Fibroblast of mammary gland (primary cell): ENCODE measurements at regions not wholly inside any gene's neighbourhood (a gene's known extent, or its start where the extent isn't known, plus 50 kb on each side); places are given as distances from the start of the nearest gene placed in this dataset.

Experiments
- DNase-seq: peaks from one replicate; pipeline ENCODE4 v3.0.0-alpha.2; 2010; ENCODE audit warnings: low read depth
- H3K4me3 ChIP-seq: 2 replicates; pipeline ENCODE4 v1.5.1; 2011; ENCODE audit warnings: low read depth, mild to moderate bottlenecking, low read length, moderate library complexity; ENCODE audit not compliant: control insufficient read depth
- TF ChIP-seq, protein P1 (sequence below): conservative IDR thresholded peaks from 2 replicates; pipeline ENCODE4 v1.5.1; 2011; ENCODE audit warnings: low read depth, low read length, inconsistent platforms; ENCODE audit not compliant: control insufficient read depth, insufficient read depth

DNA sequence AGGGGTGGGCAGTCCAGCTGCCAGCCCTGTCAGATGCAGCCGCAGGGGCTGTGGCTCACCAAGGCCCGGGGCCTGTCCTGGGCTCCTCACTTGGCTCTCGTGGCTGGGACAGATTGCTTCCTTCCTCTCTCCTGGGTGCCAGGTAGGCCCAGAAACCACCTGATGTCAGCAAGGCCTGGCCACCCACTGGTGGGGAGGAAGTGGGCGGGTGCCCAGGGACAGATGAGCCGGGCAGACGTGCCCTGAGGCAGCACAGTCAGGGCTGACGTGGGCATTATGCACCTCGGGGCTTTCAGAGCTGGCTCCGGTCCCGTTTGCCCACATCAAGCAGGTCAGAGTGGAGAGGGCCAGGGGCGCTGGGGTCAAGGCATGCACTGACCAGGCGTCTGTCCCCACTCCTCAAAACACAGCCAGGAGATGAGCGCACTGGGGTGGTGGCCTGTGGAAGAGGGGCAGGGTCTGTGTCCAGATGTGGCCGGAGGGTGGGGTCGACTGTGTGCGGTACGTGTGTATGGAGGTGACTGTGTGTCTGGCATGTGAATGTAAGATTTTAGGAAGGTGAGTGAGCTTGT lies 133.2 kb upstream of the PTPN1 start:
- no peak overlapping the region for H3K4me3 ChIP-seq
- no peak for DNase-seq
- TF ChIP-seq, protein P1, sequence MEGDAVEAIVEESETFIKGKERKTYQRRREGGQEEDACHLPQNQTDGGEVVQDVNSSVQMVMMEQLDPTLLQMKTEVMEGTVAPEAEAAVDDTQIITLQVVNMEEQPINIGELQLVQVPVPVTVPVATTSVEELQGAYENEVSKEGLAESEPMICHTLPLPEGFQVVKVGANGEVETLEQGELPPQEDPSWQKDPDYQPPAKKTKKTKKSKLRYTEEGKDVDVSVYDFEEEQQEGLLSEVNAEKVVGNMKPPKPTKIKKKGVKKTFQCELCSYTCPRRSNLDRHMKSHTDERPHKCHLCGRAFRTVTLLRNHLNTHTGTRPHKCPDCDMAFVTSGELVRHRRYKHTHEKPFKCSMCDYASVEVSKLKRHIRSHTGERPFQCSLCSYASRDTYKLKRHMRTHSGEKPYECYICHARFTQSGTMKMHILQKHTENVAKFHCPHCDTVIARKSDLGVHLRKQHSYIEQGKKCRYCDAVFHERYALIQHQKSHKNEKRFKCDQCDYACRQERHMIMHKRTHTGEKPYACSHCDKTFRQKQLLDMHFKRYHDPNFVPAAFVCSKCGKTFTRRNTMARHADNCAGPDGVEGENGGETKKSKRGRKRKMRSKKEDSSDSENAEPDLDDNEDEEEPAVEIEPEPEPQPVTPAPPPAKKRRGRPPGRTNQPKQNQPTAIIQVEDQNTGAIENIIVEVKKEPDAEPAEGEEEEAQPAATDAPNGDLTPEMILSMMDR = no peak

- TF ChIP-seq, protein P1 = no peak
- DNase-seq = peak; percentile 17
- no peak overlapping the region for H3K4me3 ChIP-seq
These were observed 131.8 kb upstream of the PTPN1 start for GRCh38 chr20:50378170-50379000.

DNA sequence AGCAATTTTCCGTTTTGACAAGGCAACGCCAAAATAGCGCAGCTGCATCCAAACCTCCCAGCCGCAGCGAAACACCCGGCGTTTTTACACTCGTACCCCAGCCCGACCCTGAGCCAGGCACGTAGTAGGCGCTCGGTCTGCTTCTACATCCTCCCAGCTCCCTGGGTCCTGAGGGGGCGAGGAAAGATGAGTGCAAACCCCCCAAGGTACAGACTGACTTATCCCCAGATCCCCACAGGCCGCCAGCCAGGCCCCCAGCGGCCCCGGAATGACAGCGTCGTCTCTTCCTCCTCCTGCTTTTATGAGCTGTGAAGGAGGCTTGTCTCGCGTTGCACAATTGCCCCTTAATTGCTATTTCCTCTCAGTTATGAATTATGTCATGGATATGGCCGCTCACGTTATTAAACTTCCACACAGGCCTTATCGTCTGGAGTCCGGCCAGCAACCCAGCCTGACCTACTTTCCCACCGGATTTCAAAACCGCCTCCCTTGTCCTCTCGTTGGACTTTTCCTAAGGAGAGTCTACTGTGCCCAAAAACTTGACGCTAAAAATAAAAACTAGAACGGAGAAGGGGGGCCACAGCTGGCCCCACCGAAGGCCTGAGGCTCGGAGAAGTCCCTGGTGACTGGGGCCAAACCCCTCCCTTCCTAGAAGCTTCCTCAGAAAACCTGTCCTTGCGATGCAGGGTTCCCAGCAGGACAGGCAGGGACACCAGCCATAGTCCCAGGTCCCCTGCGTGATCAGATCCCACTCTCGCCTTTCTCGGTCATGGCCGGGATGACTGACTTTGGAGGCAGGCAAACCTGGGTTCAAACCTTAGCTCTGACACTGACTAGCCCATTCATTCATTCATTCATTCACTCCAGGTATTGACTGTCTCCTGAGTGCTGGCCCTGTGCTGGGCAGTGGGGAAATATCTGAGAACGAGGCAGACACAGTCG lies 130.9 kb upstream of the PTPN1 start:
- DNase-seq = peak; percentile 91
- no peak overlapping the region for H3K4me3 ChIP-seq
- TF ChIP-seq, protein P1 = no peak

GRCh38 chr20:50379991-50380696 lies 130.0 kb upstream of the PTPN1 start:
- DNase-seq = no peak
- TF ChIP-seq, protein P1 = no peak
- no peak overlapping the region for H3K4me3 ChIP-seq

GRCh38 chr20:50380697-50381040 lies 129.5 kb upstream of the PTPN1 start:
- DNase-seq = peak; percentile 68
- TF ChIP-seq, protein P1 = peak; percentile 76
- no peak overlapping the region for H3K4me3 ChIP-seq
